ENCODE measurements at regions not wholly inside any gene's neighbourhood (a gene's known extent, or its start where the extent isn't known, plus 50 kb on each side); places are given as distances from the start of the nearest gene placed in this dataset.
"Not testable (repeated sequence)": the region's sequence is repeated elsewhere in the genome, so short reads cannot be mapped to it uniquely, and the experiment has no call there.

GRCh38 chr6:126914801-126915200 is 203.7 kb upstream of the RSPO3 start:
- DNase-seq = no peak

- DNase-seq = no peak
These were observed 198.5 kb upstream of the RSPO3 start for GRCh38 chr6:126919947-126920346.

- no peak for DNase-seq
These were observed 194.7 kb upstream of the RSPO3 start for GRCh38 chr6:126923807-126924206.

GRCh38 chr6:126926926-126927325 is 191.5 kb upstream of the RSPO3 start:
- no peak for DNase-seq

- DNase-seq = no peak
These were observed 190.6 kb upstream of the RSPO3 start for GRCh38 chr6:126927841-126928240.

GRCh38 chr6:126937426-126937825 is 181.0 kb upstream of the RSPO3 start:
- DNase-seq = no peak

GRCh38 chr6:126939784-126940183 is 178.7 kb upstream of the RSPO3 start:
- no peak for DNase-seq

GRCh38 chr6:126941751-126942150 is 176.7 kb upstream of the RSPO3 start:
- DNase-seq = no peak

- DNase-seq = no peak
These were observed 174.0 kb upstream of the RSPO3 start for GRCh38 chr6:126944512-126944911.

GRCh38 chr6:126945150-126945685 is 173.3 kb upstream of the RSPO3 start:
- no peak for DNase-seq

- DNase-seq = no peak
These were observed 172.6 kb upstream of the RSPO3 start for GRCh38 chr6:126945812-126946360.

GRCh38 chr6:126947070-126947469 is 171.4 kb upstream of the RSPO3 start:
- DNase-seq = no peak

GRCh38 chr6:126949786-126950185 is 168.7 kb upstream of the RSPO3 start:
- DNase-seq = no peak

GRCh38 chr6:126955621-126956020 is 162.8 kb upstream of the RSPO3 start:
- DNase-seq = peak; percentile 18

GRCh38 chr6:126957721-126958120 is 160.8 kb upstream of the RSPO3 start:
- DNase-seq = no peak

- DNase-seq = no peak
These were observed 158.7 kb upstream of the RSPO3 start for GRCh38 chr6:126959765-126960164.

GRCh38 chr6:126963077-126963809 is 155.2 kb upstream of the RSPO3 start:
- no peak for DNase-seq

- DNase-seq = no peak
These were observed 151.0 kb upstream of the RSPO3 start for GRCh38 chr6:126967296-126968005.

GRCh38 chr6:126976253-126976797 is 142.1 kb upstream of the RSPO3 start:
- no peak for DNase-seq

GRCh38 chr6:126983779-126984178 is 134.7 kb upstream of the RSPO3 start:
- DNase-seq = no peak

- not testable (repeated sequence) for DNase-seq
These were observed 130.3 kb upstream of the RSPO3 start for GRCh38 chr6:126988125-126988524.

- no peak for DNase-seq
These were observed 117.8 kb upstream of the RSPO3 start for GRCh38 chr6:127000631-127001030.

- no peak for DNase-seq
These were observed 104.6 kb upstream of the RSPO3 start for GRCh38 chr6:127013865-127014264.

GRCh38 chr6:127015858-127016257 is 102.6 kb upstream of the RSPO3 start:
- DNase-seq = no peak

Data from NCI-H1105 (cell line).